ENCODE measurements at regions not wholly inside any gene's neighbourhood (a gene's known extent, or its start where the extent isn't known, plus 50 kb on each side); places are given as distances from the start of the nearest gene placed in this dataset.

- TF ChIP-seq CTCF (conservative IDR thresholded peaks at IDR 0.05 in 1 of 2, IDR thresholded peaks at IDR 0.05 in 1 of 2; ENCODE audit: low read depth in 1 of 2, low read length in 2 of 2): no peak
- no peak for TF ChIP-seq EZH2 (IDR thresholded peaks at IDR 0.05; ENCODE audit: low read length, missing control alignments)
Observed at GRCh38 chr13:75023609-75024008, 458.4 kb downstream of the TBC1D4 start.

All from fibroblast of lung (primary cell).